Mesothelial cell of epicardium (in vitro differentiated cells): ENCODE measurements at regions not wholly inside any gene's neighbourhood (a gene's known extent, or its start where the extent isn't known, plus 50 kb on each side); places are given as distances from the start of the nearest gene placed in this dataset.
A peak's percentile ranks its signal among the peaks of the same experiment; 100 is the strongest.
"Not testable (repeated sequence)": the region's sequence is repeated elsewhere in the genome, so short reads cannot be mapped to it uniquely, and the experiment has no call there.

Experiments used
- DNase-seq, 2 experiments: peaks; one replicate each; pipeline ENCODE4 v3.0.0; 2021; ENCODE audit warnings: low spot score in 2 of 2; ENCODE audit not compliant: unreplicated experiment in 2 of 2
- H3K27ac Mint-ChIP-seq: 2 replicates; pipeline ENCODE4 v1.8.0; 2021; ENCODE audit warnings: mixed read lengths
- H3K27me3 Mint-ChIP-seq: 2 replicates; pipeline ENCODE4 v1.8.0; 2021; ENCODE audit warnings: low read depth, mixed read lengths
- H3K36me3 Mint-ChIP-seq: 2 replicates; pipeline ENCODE4 v1.8.0; 2021; ENCODE audit warnings: mixed read lengths
- H3K4me1 Mint-ChIP-seq: 2 replicates; pipeline ENCODE4 v1.8.0; 2021; ENCODE audit warnings: mixed read lengths
- H3K4me3 Mint-ChIP-seq: 2 replicates; pipeline ENCODE4 v1.8.0; 2021; ENCODE audit warnings: mild to moderate bottlenecking, moderate library complexity, mixed read lengths
- H3K9me3 Mint-ChIP-seq: 2 replicates; pipeline ENCODE4 v1.8.0; 2021; ENCODE audit warnings: mixed read lengths
- TF ChIP-seq, protein P1 (sequence below): fragments of 200-600 bp; sonication (generic); IDR thresholded peaks from one replicate; pipeline ENCODE4 v1.5.0; 2021; ENCODE audit warnings: antibody characterized with exemption; ENCODE audit not compliant: unreplicated experiment

DNA sequence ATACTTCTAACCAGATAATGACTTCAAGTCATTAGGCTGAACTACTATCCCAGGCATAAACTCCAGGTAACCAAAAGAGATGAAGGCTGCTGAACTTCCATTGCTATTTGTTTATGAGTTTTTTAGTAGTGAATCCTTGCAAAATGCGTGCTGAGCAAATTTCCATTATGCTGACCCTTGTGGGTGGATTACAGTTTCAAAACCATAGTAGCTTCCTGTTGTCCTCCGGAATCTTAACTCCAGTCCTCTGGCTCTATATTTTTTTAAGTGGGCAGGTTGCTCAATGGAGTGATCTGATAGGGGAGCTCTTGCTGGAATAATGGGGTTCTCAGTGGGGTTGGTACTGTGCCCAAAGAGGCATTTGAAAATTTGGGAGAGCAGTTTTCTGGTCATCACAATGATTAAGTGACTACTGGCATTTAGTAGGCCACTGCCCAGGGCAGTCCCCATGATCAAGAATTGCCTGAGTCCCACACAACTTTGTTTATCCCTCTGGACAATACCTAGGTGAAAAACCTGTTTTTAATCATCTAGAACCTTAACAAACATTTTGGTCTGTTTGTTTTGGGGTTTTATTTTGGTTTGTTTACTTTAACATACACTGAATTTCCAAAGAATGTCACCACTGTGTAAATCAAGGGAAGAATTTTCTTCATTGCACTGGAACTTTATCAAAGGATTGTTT, 302.3 kb upstream of the GATB start:
- Mint-ChIP-seq H3K27ac (no peak overlapping the region), H3K36me3 (peaks cover 2% of the 10 kb centered on the region), H3K9me3 (peaks cover 6% of the 10 kb centered on the region), H3K4me3 (no peak overlapping the region), H3K4me1 (peaks cover 27% of the 10 kb centered on the region), H3K27me3 (no peaks in the 10 kb centered on the region)
- no peak for DNase-seq
- TF ChIP-seq, protein P1, sequence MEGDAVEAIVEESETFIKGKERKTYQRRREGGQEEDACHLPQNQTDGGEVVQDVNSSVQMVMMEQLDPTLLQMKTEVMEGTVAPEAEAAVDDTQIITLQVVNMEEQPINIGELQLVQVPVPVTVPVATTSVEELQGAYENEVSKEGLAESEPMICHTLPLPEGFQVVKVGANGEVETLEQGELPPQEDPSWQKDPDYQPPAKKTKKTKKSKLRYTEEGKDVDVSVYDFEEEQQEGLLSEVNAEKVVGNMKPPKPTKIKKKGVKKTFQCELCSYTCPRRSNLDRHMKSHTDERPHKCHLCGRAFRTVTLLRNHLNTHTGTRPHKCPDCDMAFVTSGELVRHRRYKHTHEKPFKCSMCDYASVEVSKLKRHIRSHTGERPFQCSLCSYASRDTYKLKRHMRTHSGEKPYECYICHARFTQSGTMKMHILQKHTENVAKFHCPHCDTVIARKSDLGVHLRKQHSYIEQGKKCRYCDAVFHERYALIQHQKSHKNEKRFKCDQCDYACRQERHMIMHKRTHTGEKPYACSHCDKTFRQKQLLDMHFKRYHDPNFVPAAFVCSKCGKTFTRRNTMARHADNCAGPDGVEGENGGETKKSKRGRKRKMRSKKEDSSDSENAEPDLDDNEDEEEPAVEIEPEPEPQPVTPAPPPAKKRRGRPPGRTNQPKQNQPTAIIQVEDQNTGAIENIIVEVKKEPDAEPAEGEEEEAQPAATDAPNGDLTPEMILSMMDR: no peak

DNA sequence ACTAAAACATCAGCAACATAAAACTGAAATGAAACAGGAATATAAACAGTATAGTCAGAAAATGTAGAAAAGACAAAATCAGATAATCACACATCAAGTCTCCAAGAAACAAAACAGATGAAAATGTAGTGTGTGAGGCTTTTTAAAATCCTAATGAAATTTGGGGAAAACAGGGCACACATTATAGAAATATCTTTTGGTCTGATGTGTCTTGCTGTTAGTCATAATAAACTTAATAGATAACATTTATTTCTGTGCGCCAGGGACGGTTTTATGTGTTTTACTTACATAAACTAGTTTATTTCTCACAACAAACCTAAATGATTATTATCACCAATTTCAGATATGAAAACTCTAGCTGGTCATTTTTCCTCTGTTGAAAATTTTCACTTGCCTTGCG, 293.9 kb upstream of the GATB start:
- Mint-ChIP-seq H3K4me1 (peaks cover 22% of the 10 kb centered on the region), H3K27me3 (no peaks in the 10 kb centered on the region), H3K27ac (no peak overlapping the region), H3K4me3 (no peak overlapping the region), H3K9me3 (peaks cover 29% of the 10 kb centered on the region), H3K36me3 (peaks cover 13% of the 10 kb centered on the region)
- no peak for DNase-seq
- TF ChIP-seq, protein P1: no peak

- no peak for DNase-seq
- H3K4me3 Mint-ChIP-seq: no peak overlapping the region
Observed at GRCh38 chr4:152052451-152053057, 291.7 kb upstream of the GATB start.

DNA sequence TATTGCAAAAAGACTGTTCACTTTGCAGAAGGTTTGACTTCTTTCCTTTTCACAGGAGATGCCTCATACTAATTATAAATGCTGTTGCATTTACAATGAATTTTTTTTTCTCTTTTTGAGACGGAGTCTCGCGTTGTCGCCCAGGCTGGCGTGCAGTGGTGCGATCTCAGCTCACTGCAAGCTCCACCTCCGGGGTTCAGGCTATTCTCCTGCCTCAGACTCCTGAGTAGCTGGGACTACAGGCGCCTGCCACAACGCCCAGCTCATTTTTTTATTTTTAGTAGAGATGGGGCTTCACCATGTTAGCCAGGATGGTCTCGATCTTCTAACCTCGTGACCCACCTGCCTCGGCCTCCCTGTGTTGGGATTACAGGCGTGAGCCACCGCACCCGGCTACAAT, 290.5 kb upstream of the GATB start:
- not testable (repeated sequence) for H3K4me3 Mint-ChIP-seq, H3K27me3 Mint-ChIP-seq, H3K27ac Mint-ChIP-seq, DNase-seq, H3K36me3 Mint-ChIP-seq, H3K9me3 Mint-ChIP-seq
- peaks cover 34% of the 10 kb centered on the region for H3K4me1 Mint-ChIP-seq

More at GRCh38 chr4:152052451-152053057, 291.7 kb upstream of the GATB start:
- TF ChIP-seq, protein P1: no peak
- Mint-ChIP-seq H3K27ac (peak overlapping the region; percentile 62), H3K4me1 (peaks cover 26% of the 10 kb centered on the region), H3K36me3 (peaks cover 9% of the 10 kb centered on the region), H3K9me3 (peaks cover 22% of the 10 kb centered on the region), H3K27me3 (no peaks in the 10 kb centered on the region)

DNA sequence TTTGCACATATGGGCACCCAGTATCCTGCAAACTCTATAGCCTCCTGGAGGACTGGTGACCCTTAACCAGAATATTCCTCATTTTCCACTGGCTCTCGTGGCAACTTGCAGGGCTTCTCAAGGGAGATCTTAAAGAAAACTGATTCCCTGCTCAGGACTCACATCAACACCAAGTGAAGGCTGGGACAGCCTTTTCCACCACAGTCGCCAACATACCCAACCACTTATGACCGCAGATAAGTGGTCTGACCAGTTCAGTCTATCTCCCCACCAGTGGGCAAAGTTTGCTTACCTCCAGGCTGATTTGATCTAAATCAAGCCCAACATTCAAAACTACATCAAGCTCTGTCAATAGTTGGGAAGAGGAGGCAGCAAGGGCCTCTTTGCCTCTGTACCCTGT, 289.3 kb upstream of the GATB start:
- H3K4me1 Mint-ChIP-seq: peaks cover 43% of the 10 kb centered on the region
- H3K4me3 Mint-ChIP-seq: no peak overlapping the region
- TF ChIP-seq, protein P1: no peak
- DNase-seq: no peak
- H3K9me3 Mint-ChIP-seq: peaks cover 4% of the 10 kb centered on the region
- H3K27ac Mint-ChIP-seq: no peak overlapping the region
- no peaks in the 10 kb centered on the region for H3K27me3 Mint-ChIP-seq
- H3K36me3 Mint-ChIP-seq: no peaks in the 10 kb centered on the region

DNA sequence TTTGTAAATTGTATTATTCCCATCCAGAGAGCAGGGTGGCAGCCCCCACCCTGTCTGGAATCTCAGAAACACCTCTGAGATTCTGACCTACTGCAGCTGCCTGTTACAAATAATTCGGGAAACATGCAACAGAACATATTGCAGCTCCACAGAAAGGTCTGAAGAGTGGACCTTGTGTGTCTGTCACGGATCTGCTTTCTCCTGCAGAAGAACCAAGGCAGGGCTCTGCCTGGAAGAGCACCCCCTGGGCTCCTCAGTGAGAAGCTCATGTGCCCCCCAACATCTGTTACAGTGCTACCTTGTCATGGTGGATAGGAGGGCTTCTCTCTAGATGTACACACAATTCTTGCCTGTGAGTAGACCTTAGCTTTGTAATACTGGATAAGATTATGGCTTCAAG, 286.6 kb upstream of the GATB start:
- Mint-ChIP-seq H3K9me3 (peaks cover 13% of the 10 kb centered on the region), H3K4me3 (no peak overlapping the region), H3K27me3 (no peaks in the 10 kb centered on the region), H3K27ac (no peak overlapping the region), H3K4me1 (peaks cover 43% of the 10 kb centered on the region), H3K36me3 (no peaks in the 10 kb centered on the region)
- TF ChIP-seq, protein P1: no peak
- no peak for DNase-seq
